ENCODE measurements at regions not wholly inside any gene's neighbourhood (a gene's known extent, or its start where the extent isn't known, plus 50 kb on each side); places are given as distances from the start of the nearest gene placed in this dataset.
A peak's percentile ranks its signal among the peaks of the same experiment; 100 is the strongest.

DNA sequence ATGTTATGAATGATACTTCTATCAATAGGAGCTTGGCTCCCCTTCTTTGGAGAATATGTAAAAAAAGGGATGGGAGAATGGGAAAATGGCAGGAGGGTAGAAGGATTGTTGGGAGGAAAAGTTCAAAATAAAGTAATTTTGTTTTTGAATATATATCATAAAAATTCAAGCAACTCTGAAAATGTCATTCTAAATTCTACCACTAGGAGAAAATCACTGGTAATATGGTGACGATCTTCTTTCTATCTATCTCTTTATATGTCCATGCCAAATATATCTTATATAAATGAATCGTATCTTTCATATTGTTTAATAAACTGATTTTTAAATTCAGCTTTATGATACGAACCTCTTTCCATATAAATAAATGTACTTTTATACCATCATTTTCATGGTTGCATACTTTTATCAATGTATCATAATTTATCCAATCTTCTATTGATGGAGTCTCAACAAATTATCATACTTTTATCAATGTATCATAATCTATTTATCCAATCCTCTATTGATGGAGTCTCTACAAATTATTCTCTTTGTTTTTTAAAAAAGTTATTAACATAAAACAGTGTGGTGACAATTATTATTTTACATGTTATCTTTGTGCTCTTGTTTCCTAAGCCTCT is 73.7 kb upstream of the MARK1 start:
- TF ChIP-seq, protein P1, sequence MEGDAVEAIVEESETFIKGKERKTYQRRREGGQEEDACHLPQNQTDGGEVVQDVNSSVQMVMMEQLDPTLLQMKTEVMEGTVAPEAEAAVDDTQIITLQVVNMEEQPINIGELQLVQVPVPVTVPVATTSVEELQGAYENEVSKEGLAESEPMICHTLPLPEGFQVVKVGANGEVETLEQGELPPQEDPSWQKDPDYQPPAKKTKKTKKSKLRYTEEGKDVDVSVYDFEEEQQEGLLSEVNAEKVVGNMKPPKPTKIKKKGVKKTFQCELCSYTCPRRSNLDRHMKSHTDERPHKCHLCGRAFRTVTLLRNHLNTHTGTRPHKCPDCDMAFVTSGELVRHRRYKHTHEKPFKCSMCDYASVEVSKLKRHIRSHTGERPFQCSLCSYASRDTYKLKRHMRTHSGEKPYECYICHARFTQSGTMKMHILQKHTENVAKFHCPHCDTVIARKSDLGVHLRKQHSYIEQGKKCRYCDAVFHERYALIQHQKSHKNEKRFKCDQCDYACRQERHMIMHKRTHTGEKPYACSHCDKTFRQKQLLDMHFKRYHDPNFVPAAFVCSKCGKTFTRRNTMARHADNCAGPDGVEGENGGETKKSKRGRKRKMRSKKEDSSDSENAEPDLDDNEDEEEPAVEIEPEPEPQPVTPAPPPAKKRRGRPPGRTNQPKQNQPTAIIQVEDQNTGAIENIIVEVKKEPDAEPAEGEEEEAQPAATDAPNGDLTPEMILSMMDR (IDR thresholded peaks at IDR 0.05) = peak in 3 of 6 experiments; percentile 25 to 28 (median 26)
- no peak for TF ChIP-seq POLR2A (IDR thresholded peaks at IDR 0.05)

Data from esophagus squamous epithelium (tissue), 4 donors.